Type B pancreatic cell (in vitro differentiated cells): ENCODE measurements at regions not wholly inside any gene's neighbourhood (a gene's known extent, or its start where the extent isn't known, plus 50 kb on each side); places are given as distances from the start of the nearest gene placed in this dataset.

Experiments
- DNase-seq: peaks from one replicate; pipeline ENCODE4 v3.0.0; 2021; ENCODE audit warnings: mixed read lengths; ENCODE audit not compliant: unreplicated experiment; ENCODE audit errors: extremely low spot score
- H3K27ac Mint-ChIP-seq: 2 replicates; pipeline ENCODE4 v1.8.0; 2021; ENCODE audit warnings: mild to moderate bottlenecking, mixed read lengths
- H3K27me3 Mint-ChIP-seq: 2 replicates; pipeline ENCODE4 v1.8.0; 2021; ENCODE audit warnings: mixed read lengths
- H3K36me3 Mint-ChIP-seq: 2 replicates; pipeline ENCODE4 v1.8.0; 2021; ENCODE audit warnings: mixed read lengths
- H3K4me1 Mint-ChIP-seq: one replicate; pipeline ENCODE4 v1.8.0; 2021; ENCODE audit warnings: mixed read lengths; ENCODE audit not compliant: unreplicated experiment
- H3K4me3 Mint-ChIP-seq: 2 replicates; pipeline ENCODE4 v1.8.0; 2021; ENCODE audit warnings: mild to moderate bottlenecking, mixed read lengths
- H3K9me3 Mint-ChIP-seq: 2 replicates; pipeline ENCODE4 v1.8.0; 2021; ENCODE audit warnings: mixed read lengths
- CTCF ChIP-seq: fragments of 200-600 bp; sonication (generic); conservative IDR thresholded peaks from 2 replicates; pipeline ENCODE4 v1.5.0; 2021; ENCODE audit warnings: antibody characterized with exemption, mild to moderate bottlenecking

GRCh38 chr18:67639872-67640271 is 123.4 kb upstream of the DSEL start:
- H3K9me3 Mint-ChIP-seq: no peaks in the 10 kb centered on the region
- no peak for TF ChIP-seq CTCF
- H3K27ac Mint-ChIP-seq: no peak overlapping the region
- no peak for DNase-seq
- no peak overlapping the region for H3K4me3 Mint-ChIP-seq
- peaks cover 13% of the 10 kb centered on the region for H3K27me3 Mint-ChIP-seq
- no peaks in the 10 kb centered on the region for H3K36me3 Mint-ChIP-seq
- no peaks in the 10 kb centered on the region for H3K4me1 Mint-ChIP-seq

GRCh38 chr18:67636597-67637385 is 120.3 kb upstream of the DSEL start:
- Mint-ChIP-seq H3K36me3 (no peaks in the 10 kb centered on the region), H3K9me3 (no peaks in the 10 kb centered on the region), H3K27ac (no peak overlapping the region), H3K4me3 (no peak overlapping the region), H3K27me3 (peaks cover 16% of the 10 kb centered on the region), H3K4me1 (no peaks in the 10 kb centered on the region)
- DNase-seq: no peak
- TF ChIP-seq CTCF: no peak

GRCh38 chr18:67634631-67635338 is 118.3 kb upstream of the DSEL start:
- Mint-ChIP-seq H3K27me3 (peaks cover 12% of the 10 kb centered on the region), H3K4me1 (no peaks in the 10 kb centered on the region), H3K4me3 (no peak overlapping the region), H3K9me3 (no peaks in the 10 kb centered on the region), H3K27ac (no peak overlapping the region), H3K36me3 (no peaks in the 10 kb centered on the region)
- no peak for TF ChIP-seq CTCF
- no peak for DNase-seq

- Mint-ChIP-seq H3K36me3 (no peaks in the 10 kb centered on the region), H3K4me1 (no peaks in the 10 kb centered on the region), H3K9me3 (no peaks in the 10 kb centered on the region), H3K4me3 (no peak overlapping the region), H3K27me3 (peaks cover 12% of the 10 kb centered on the region), H3K27ac (no peak overlapping the region)
- no peak for TF ChIP-seq CTCF
- DNase-seq: no peak
These were observed 117.4 kb upstream of the DSEL start for GRCh38 chr18:67633939-67634338.

- H3K27ac Mint-ChIP-seq: no peak overlapping the region
These were observed 105.4 kb upstream of the DSEL start for GRCh38 chr18:67621906-67622305.

More at GRCh38 chr18:67621906-67622305, 105.4 kb upstream of the DSEL start:
- no peak for DNase-seq
- Mint-ChIP-seq H3K4me3 (no peak overlapping the region), H3K36me3 (no peaks in the 10 kb centered on the region), H3K27me3 (no peaks in the 10 kb centered on the region), H3K4me1 (no peaks in the 10 kb centered on the region), H3K9me3 (no peaks in the 10 kb centered on the region)
- no peak for TF ChIP-seq CTCF
